HG03175 (cell line): ENCODE measurements at regions not wholly inside any gene's neighbourhood (a gene's known extent, or its start where the extent isn't known, plus 50 kb on each side); places are given as distances from the start of the nearest gene placed in this dataset.
"Not testable (repeated sequence)": the region's sequence is repeated elsewhere in the genome, so short reads cannot be mapped to it uniquely, and the experiment has no call there.

ENCODE experiments used
- ATAC-seq: cut with Tn5 transposase; IDR thresholded peaks from one replicate; pipeline ENCODE4 v1.9.1; 2021; ENCODE audit warnings: mild to moderate bottlenecking, moderate library complexity; ENCODE audit not compliant: unreplicated experiment

GRCh38 chr16:72464597-72465368 is 292.8 kb upstream of the PMFBP1 start:
- ATAC-seq = no peak

- ATAC-seq = no peak
Measured at GRCh38 chr16:72464052-72464451, 292.1 kb upstream of the PMFBP1 start.

- no peak for ATAC-seq
Measured at GRCh38 chr16:72458035-72458434, 286.1 kb upstream of the PMFBP1 start.

DNA sequence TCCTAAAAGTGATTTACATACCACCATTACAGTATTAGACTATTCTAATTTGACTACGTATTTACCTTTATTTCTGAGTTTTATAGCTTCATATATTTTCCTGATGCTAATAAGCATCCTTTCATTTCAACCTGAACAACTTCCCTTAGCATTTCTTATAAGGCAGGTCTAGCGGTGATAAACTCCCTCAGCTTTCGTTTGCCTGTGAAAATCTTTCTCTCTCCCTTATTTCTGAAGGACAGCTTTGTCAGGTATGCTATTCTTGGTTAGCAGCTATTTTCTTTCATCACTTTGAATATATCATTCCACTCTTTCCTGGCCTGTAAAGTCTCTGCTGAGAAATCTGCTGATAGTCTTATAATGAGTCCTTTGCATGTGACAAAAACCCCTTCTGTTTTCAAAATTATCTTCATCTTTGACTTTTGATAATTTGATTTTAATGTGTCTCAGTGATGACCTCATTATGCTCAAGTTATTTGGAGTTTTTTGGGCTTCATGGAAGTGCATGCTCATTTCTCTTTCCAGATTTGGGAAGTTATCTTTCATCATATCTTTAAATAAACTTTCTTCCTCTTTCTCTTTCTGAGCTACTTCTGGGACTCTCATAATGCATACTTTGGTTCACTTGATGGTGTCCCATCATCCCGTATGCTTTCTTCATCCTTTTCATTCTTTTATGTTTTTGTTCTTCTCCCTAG is 285.4 kb upstream of the PMFBP1 start:
- no peak for ATAC-seq

GRCh38 chr16:72455743-72456659 is 284.0 kb upstream of the PMFBP1 start:
- ATAC-seq = no peak

DNA sequence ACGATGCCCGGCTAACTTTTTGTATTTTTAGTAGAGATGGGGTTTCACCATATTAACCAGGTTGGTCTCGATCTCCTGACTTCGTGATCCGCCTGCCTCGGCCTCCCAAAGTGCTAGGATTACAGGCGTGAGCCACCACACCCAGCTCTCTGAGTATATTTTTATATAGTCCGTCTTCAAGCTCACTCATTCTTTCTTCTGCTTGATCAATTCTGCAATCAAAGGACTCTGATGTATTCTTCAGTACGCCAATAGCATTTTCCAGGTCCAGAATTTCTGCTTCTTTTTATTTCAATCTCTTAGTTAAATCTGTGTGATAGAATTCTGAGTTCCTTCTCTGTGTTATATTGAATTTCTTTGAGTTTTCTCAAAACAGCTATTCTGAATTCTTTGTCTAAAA is 281.9 kb upstream of the PMFBP1 start:
- not testable (repeated sequence) for ATAC-seq

- no peak for ATAC-seq
Measured at GRCh38 chr16:72444696-72445095, 272.7 kb upstream of the PMFBP1 start.

- ATAC-seq = no peak
Measured at GRCh38 chr16:72443809-72444208, 271.9 kb upstream of the PMFBP1 start.

DNA sequence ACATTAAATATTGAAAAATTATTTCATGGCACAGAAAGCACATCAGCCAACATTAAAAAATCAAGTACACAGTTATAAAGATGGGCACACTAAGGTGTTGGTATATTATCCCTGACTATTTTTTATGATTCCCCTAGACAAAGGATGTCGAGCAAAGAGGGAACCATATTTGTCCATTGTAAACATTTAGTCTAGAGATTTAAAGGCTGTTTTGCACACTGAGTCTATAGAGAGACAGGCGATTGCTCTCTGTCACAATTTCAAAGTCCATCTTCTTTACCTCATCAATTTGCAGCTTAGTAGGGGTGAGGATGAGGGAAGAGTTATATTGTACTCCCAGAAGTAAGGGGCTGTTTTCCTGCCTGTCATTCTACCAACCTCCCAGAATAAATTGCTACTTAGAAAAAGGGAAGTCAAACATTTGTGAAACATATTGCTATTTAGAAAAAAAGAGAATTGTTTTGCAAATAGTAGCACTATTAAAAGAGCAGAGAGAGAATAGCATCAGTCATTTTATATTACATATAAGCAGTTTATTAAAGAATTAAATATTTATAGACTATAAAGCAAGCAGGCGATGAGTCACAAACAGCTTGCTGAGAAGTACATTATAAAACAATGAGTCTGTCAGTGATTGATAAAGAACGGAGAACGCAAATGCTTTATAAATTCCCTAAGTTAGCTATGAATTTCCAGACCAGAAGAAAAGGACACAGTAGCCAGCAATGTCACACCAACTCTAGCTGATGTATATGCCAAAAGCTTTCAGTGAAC is 270.6 kb upstream of the PMFBP1 start:
- no peak for ATAC-seq

GRCh38 chr16:72437891-72438290 is 265.9 kb upstream of the PMFBP1 start:
- ATAC-seq = no peak

DNA sequence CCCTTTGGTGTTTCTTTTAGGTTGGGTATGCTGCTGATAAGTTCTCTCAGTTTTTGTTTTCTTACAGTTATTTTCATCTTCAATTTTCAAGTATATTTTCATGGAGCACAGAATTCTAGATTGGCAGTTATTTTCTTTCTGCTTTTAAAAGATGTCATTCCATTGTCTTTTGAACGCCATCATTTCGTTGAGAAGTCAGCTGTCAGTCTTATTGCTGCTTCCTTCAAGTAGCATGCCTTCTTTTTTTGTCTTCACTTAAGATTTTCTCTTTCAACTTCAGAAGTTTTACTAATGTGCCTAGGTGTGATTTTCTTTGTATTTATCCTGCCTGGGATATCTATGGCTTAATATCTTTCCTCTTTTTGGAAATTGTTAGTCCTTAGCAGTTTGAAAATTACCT is 262.2 kb upstream of the PMFBP1 start:
- ATAC-seq = no peak

GRCh38 chr16:72430121-72430520 is 258.2 kb upstream of the PMFBP1 start:
- no peak for ATAC-seq

DNA sequence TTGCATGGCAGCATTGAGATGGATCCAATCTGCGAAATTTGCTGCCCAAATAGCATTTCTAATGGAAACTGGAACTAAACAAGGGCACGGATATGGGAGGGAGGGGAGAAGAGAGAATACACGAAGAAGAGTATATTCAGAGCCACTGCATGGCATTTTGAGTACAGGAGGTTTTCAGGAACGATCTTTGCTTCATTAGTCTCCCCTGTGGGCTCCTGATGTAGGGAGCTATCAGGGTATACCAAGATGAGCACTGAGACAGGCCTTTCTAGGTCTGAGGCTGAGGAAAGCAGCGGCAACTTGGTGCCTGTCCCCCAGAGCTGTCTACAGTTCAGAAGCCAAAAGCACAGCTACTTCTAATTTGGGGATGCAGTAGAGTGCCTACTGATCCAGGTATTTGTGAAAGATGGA is 257.7 kb upstream of the PMFBP1 start:
- ATAC-seq = no peak

DNA sequence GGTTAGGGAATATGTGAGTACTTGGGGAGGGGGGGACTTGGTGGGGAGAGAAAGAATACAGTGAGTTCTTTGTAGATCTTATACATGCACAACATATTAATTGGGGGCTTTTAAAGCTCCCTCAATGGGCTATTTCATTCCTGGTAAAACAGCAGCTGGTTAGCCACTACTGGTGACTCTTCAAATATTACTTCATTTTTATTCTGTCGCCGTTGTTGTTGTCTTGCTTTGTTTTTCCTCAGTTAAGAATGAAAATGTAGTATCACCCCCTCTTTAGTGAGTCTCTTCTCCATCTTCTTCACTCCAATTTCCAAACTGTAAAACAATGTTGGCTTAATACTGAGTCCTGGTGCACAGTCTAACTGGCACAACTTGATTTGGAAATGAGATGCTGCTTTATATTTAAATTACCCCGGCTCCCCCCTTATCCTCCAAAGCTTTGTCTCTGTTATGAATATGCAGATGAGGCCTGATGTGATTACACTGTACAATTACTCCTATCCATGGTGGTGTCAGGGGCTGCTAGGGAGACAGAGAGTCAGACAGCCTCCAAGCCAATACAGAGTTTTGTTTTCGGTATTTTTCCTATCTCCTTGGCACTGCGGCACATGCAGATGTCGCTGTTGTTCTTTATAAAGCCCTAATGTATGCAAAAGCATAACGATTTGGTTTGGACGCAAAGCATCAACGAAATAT is 256.9 kb upstream of the PMFBP1 start:
- no peak for ATAC-seq

DNA sequence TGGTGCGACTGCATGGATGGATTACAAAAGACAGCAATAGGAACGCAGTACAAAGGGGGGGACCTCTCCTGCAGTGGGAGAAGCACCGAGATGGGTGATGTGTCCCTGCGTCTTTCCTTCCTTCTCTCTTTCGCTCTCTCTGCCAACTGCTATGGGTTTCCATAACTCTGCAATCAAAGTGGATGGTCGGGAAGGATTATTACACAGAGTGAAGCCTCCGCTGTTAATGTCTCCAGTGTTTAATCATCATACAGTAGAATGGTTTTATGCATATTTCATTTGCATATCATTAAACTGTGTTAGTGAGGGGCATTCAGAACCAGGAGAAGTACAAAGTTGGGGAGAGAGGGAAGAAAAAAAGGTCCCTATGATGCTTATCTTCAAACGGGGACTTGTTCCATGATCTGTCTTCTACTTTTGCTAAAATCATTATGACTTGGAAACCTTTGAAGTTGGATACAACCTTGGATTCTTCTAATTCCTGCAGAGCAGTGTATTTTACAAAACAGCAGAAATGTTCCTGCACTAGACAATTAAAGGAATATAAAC is 255.9 kb upstream of the PMFBP1 start:
- no peak for ATAC-seq

DNA sequence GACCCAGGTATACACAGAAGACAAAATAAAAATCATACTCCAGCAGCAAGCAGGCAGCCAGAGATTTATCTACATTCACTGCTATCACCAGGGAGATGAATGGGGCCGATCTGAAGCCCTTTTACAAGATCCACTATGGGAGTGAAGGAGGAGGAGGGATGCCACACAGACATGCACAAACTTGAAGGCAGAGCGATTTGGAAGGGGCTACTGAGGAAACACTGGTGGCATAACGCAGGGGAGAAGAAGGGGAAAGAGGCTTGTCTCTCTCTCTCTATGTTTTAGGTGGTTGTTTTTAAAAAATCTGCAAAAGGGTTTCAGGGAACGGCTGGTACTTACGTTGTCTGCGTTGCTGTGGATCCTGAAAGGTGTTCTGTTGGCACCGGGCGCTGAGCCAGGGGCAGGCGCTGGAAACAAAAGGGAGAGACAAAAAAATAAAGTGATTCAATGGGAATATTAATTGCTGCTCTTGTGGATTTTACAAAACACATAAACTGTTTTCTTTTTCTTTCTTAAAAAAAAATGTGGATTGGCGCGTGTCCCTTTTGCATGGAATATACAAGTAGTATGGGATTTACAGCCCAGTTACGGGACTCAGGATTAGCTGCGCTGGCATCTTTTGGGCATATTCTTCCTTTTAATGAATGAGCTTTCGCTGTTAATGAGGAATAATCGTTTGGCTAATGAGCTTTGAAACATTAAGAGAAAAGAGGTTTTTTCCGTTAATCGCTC is 255.3 kb upstream of the PMFBP1 start:
- ATAC-seq = no peak

DNA sequence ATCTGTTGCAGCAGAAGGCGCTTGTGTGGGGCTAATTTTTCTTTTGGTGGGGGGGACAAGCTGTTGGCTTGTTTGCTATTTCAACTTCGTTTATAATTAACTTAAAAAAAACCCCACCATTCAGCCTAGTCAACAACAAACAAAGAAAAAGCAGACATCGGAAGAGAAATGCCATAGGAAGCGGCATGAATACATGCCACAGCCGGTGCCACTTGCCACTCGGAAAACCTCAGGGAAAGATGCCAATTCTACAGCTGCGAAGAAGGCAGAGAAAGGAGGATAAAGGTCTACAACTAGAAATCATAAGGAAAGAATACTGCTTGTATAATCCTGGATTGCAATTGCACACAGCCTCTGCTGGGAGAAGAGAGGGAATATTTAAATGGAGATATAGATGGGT is 254.4 kb upstream of the PMFBP1 start:
- ATAC-seq = no peak

- no peak for ATAC-seq
Measured at GRCh38 chr16:72425571-72426341, 253.8 kb upstream of the PMFBP1 start.
